GM18519 (cell line): ENCODE measurements at regions not wholly inside any gene's neighbourhood (a gene's known extent, or its start where the extent isn't known, plus 50 kb on each side); places are given as distances from the start of the nearest gene placed in this dataset.
"Not testable (repeated sequence)": the region's sequence is repeated elsewhere in the genome, so short reads cannot be mapped to it uniquely, and the experiment has no call there.

Source experiments
- ATAC-seq: cut with Tn5 transposase; IDR thresholded peaks from one replicate; pipeline ENCODE4 v1.9.1; 2021; ENCODE audit warnings: mild to moderate bottlenecking, moderate library complexity; ENCODE audit not compliant: unreplicated experiment, low FRiP score

- ATAC-seq: no peak
Observed at GRCh38 chr21:16108561-16109075, 378.8 kb downstream of the USP25 start.

- no peak for ATAC-seq
Observed at GRCh38 chr21:16113052-16113715, 383.4 kb downstream of the USP25 start.

- no peak for ATAC-seq
Observed at GRCh38 chr21:16115461-16115860, 385.7 kb downstream of the USP25 start.

GRCh38 chr21:16116069-16116468, 386.3 kb downstream of the USP25 start:
- ATAC-seq: no peak

GRCh38 chr21:16116798-16117197, 387.0 kb downstream of the USP25 start:
- no peak for ATAC-seq

- ATAC-seq: no peak
Observed at GRCh38 chr21:16117331-16117730, 387.5 kb downstream of the USP25 start.

- no peak for ATAC-seq
Observed at GRCh38 chr21:16117851-16118590, 388.2 kb downstream of the USP25 start.

GRCh38 chr21:16124378-16125138, 394.8 kb downstream of the USP25 start:
- ATAC-seq: no peak

GRCh38 chr21:16125274-16125673, 395.5 kb downstream of the USP25 start:
- ATAC-seq: no peak

- not testable (repeated sequence) for ATAC-seq
Observed at GRCh38 chr21:16132453-16132852, 402.7 kb downstream of the USP25 start.

- no peak for ATAC-seq
Observed at GRCh38 chr21:16133248-16133647, 403.5 kb downstream of the USP25 start.

GRCh38 chr21:16134134-16134533, 404.4 kb downstream of the USP25 start:
- ATAC-seq: no peak

GRCh38 chr21:16137106-16137505, 407.3 kb downstream of the USP25 start:
- no peak for ATAC-seq

- no peak for ATAC-seq
Observed at GRCh38 chr21:16145052-16145451, 415.3 kb downstream of the USP25 start.

GRCh38 chr21:16145479-16145878, 415.7 kb downstream of the USP25 start:
- ATAC-seq: no peak

- ATAC-seq: no peak
Observed at GRCh38 chr21:16154321-16154720, 424.5 kb downstream of the USP25 start.

GRCh38 chr21:16154951-16155635, 425.3 kb downstream of the USP25 start:
- no peak for ATAC-seq

- no peak for ATAC-seq
Observed at GRCh38 chr21:16156841-16157489, 427.2 kb downstream of the USP25 start.

GRCh38 chr21:16159213-16159970, 429.6 kb downstream of the USP25 start:
- no peak for ATAC-seq
